WTC11 (cell line): ENCODE measurements at regions not wholly inside any gene's neighbourhood (a gene's known extent, or its start where the extent isn't known, plus 50 kb on each side); places are given as distances from the start of the nearest gene placed in this dataset.

Source experiments
- ATAC-seq: fragments of 200-7000 bp; cut with Tn5 transposase; 2 replicates; pipeline ENCODE4 v1.10.0; 2021; ENCODE audit warnings: mild to moderate bottlenecking, moderate library complexity
- CTCF ChIA-PET: fragments of 300-600 bp; sonication (Branson Sonifier 250); formaldehyde crosslinking; loops from one replicate; lab custom pipeline; 2021; ENCODE audit warnings: antibody characterized with exemption; lab: Charles Lee
- POLR2A ChIA-PET: fragments of 350-600 bp; sonication (Branson Sonifier 250); formaldehyde crosslinking; loops from one replicate; lab custom pipeline; 2021; ENCODE audit warnings: antibody characterized with exemption; lab: Charles Lee
- DNase-seq: peaks from one replicate; pipeline ENCODE4 v3.0.0; 2021; ENCODE audit warnings: low spot score
- H3K27ac Mint-ChIP-seq: 2 replicates; pipeline ENCODE4 v1.8.0; 2021; ENCODE audit warnings: mixed read lengths
- H3K27me3 Mint-ChIP-seq: 2 replicates; pipeline ENCODE4 v1.8.0; 2021; ENCODE audit warnings: low read depth, mild to moderate bottlenecking, moderate library complexity, mixed read lengths
- H3K36me3 Mint-ChIP-seq: 2 replicates; pipeline ENCODE4 v1.8.0; 2021; ENCODE audit warnings: mixed read lengths
- H3K4me1 Mint-ChIP-seq: 2 replicates; pipeline ENCODE4 v1.8.0; 2022; ENCODE audit warnings: mixed read lengths
- H3K4me3 Mint-ChIP-seq: 2 replicates; pipeline ENCODE4 v1.8.0; 2021; ENCODE audit warnings: mild to moderate bottlenecking, moderate library complexity, mixed read lengths
- H3K9me3 Mint-ChIP-seq: 2 replicates; pipeline ENCODE4 v1.8.0; 2021; ENCODE audit warnings: mixed read lengths
- ATF2 ChIP-seq: sonication (generic); formaldehyde crosslinking; IDR thresholded peaks from 2 replicates; pipeline ENCODE4 v1.8.1; 2022; ENCODE audit warnings: low read depth, missing genetic modification reagents, borderline replicate concordance
- ATF3 ChIP-seq: sonication (generic); formaldehyde crosslinking; conservative IDR thresholded peaks from 2 replicates; pipeline ENCODE4 v1.8.1; 2022; ENCODE audit warnings: mild to moderate bottlenecking, missing genetic modification reagents
- CDX4 ChIP-seq: fragments of 250-450 bp; sonication (Bioruptor Pico); IDR thresholded peaks from 2 replicates; pipeline ENCODE4 v1.9.0; 2021; ENCODE audit warnings: moderate library complexity, mild to moderate bottlenecking, inconsistent platforms, borderline replicate concordance
- E2F5 ChIP-seq: sonication (generic); formaldehyde crosslinking; IDR thresholded peaks from 2 replicates; pipeline ENCODE4 v1.8.1; 2022; ENCODE audit warnings: mild to moderate bottlenecking, moderate library complexity, missing genetic modification reagents
- EMX1 ChIP-seq: fragments of 250-450 bp; sonication (Bioruptor Pico); IDR thresholded peaks from 2 replicates; pipeline ENCODE4 v1.8.0; 2021; ENCODE audit warnings: mild to moderate bottlenecking
- ERG ChIP-seq: fragments of 250-450 bp; sonication (Bioruptor Pico); IDR thresholded peaks from 2 replicates; pipeline ENCODE4 v1.8.0; 2021; ENCODE audit warnings: mild to moderate bottlenecking
- GRHL2 ChIP-seq: fragments of 250-450 bp; sonication (Bioruptor Pico); IDR thresholded peaks from 2 replicates; pipeline ENCODE4 v1.8.0; 2022; ENCODE audit warnings: mild to moderate bottlenecking, moderate library complexity; ENCODE audit not compliant: insufficient replicate concordance, severe bottlenecking
- NFATC4 ChIP-seq: fragments of 250-450 bp; sonication (Bioruptor Pico); IDR thresholded peaks from 2 replicates; pipeline ENCODE4 v1.9.0; 2021; ENCODE audit warnings: mild to moderate bottlenecking
- SMAD4 ChIP-seq: sonication (generic); formaldehyde crosslinking; IDR thresholded peaks from 2 replicates; pipeline ENCODE4 v1.8.0; 2022; ENCODE audit warnings: mild to moderate bottlenecking, missing genetic modification reagents
- TEAD4 ChIP-seq: sonication (generic); formaldehyde crosslinking; IDR thresholded peaks from 2 replicates; pipeline ENCODE4 v1.8.0; 2022; ENCODE audit warnings: mild to moderate bottlenecking, missing genetic modification reagents
- ZNF138 ChIP-seq: sonication (generic); formaldehyde crosslinking; conservative IDR thresholded peaks from 2 replicates; pipeline ENCODE4 v1.8.1; 2022; ENCODE audit warnings: mild to moderate bottlenecking, moderate library complexity, missing genetic modification reagents
- ZNF263 ChIP-seq: sonication (generic); formaldehyde crosslinking; IDR thresholded peaks from 2 replicates; pipeline ENCODE4 v1.8.1; 2022; ENCODE audit warnings: low read depth, mild to moderate bottlenecking, moderate library complexity, missing genetic modification reagents
- ZNF396 ChIP-seq: fragments of 250-450 bp; sonication (Bioruptor Pico); IDR thresholded peaks from 2 replicates; pipeline ENCODE4 v1.8.0; 2021; ENCODE audit warnings: mild to moderate bottlenecking, moderate library complexity, borderline replicate concordance
- ZNF423 ChIP-seq: fragments of 250-450 bp; sonication (Bioruptor Pico); IDR thresholded peaks from 2 replicates; pipeline ENCODE4 v2.1.2; 2022; ENCODE audit warnings: mild to moderate bottlenecking, moderate library complexity
- TF ChIP-seq, protein P1 (sequence below): sonication (generic); formaldehyde crosslinking; IDR thresholded peaks from 2 replicates; pipeline ENCODE4 v1.8.0; 2022; ENCODE audit warnings: mild to moderate bottlenecking, missing genetic modification reagents
- TF ChIP-seq, protein P2 (sequence below): sonication (generic); formaldehyde crosslinking; IDR thresholded peaks from 2 replicates; pipeline ENCODE4 v1.8.0; 2023; ENCODE audit warnings: missing genetic modification reagents, mild to moderate bottlenecking, borderline replicate concordance

DNA sequence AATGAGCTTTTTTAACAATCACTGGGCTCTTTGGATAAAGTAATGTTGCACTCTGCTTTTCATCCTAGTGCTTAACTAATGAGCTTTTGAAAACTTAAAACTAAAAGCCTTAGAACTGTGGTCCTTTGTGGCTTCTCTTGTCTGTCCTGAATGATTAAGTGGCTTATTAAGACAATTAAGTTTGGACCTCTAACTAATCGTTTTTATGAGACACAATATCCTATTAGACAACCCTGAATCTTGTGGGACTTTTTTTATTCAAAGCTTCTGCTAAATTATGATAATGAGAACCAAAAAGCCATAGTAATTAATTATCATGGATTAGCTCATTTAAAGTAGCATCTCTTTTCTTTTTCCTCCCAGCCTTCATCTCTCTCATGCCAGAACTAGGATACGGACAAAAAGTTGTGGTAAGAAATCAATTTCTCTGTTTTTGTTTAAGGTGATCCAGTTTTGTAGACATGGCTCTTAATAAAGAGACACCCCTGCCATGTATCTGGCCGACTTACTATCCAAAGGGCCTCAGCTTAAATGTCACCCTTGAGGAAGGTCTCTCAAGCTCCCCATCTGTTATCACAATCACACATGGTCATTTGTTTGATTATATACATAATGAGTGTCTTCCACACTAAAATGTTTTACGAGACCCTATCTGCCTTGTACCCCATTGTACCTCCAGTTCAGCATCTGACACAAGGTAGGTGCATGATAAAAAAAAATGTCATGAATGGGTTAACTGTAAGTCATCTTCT, 384.4 kb upstream of the IRAK1BP1 start:
- DNase-seq (no peak), ATAC-seq (no peak)
- Mint-ChIP-seq H3K4me3 (no peak overlapping the region), H3K9me3 (peaks cover 9% of the 10 kb centered on the region), H3K36me3 (no peaks in the 10 kb centered on the region), H3K4me1 (no peaks in the 10 kb centered on the region), H3K27ac (no peak overlapping the region), H3K27me3 (no peaks in the 10 kb centered on the region)
- TF ChIP-seq ZNF423 (CRISPR knock-in tag) (no peak), EMX1 (CRISPR knock-in tag) (no peak), ATF2 (CRISPR knock-in tag) (no peak), E2F5 (CRISPR knock-in tag) (no peak)
- POLR2A ChIA-PET, result no interaction called here
- CTCF ChIA-PET, result no interaction called here

DNA sequence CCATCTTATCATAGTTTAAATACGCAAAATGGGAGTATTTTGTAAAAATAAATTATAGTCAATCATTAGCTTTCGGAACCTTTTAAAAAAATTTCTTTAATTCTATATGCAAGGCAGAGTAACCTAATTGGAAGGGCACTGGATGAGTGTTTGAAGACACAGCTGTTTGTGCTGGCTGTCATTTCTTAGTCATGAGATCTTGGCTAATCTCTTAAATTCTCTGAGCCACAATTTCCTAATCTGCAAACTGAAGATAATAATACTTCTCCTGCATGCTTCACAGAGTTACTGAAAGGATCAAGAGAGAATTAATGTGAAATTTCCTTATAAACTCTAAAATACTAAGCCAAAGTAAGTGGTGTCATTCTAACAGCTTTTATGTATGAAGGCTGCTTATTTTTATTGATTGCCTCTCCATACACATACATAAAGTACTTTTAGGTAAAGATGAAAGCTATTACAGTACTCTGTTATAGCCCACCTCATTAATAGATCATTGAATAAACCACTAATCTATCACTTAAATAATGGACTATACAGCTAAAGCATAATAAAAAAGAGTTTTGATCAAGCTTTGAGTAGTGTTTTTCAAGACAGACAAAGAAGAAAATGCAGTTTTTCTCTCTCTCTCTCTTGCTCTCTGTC, 383.7 kb upstream of the IRAK1BP1 start:
- Mint-ChIP-seq H3K27me3 (no peaks in the 10 kb centered on the region), H3K9me3 (peaks cover 3% of the 10 kb centered on the region), H3K4me3 (no peak overlapping the region), H3K4me1 (no peaks in the 10 kb centered on the region), H3K36me3 (no peaks in the 10 kb centered on the region), H3K27ac (no peak overlapping the region)
- POLR2A ChIA-PET, result no interaction called here
- DNase-seq (no peak), ATAC-seq (no peak)
- CTCF ChIA-PET, result no interaction called here
- TF ChIP-seq ATF3 (CRISPR knock-in tag), result no peak
- TF ChIP-seq GRHL2 (CRISPR knock-in tag), result no peak
- no peak for TF ChIP-seq ZNF396 (CRISPR knock-in tag)
- TF ChIP-seq SMAD4 (CRISPR knock-in tag), result no peak
- no peak for TF ChIP-seq TEAD4 (CRISPR knock-in tag)
- TF ChIP-seq NFATC4 (CRISPR knock-in tag), result no peak
- TF ChIP-seq, protein P1, sequence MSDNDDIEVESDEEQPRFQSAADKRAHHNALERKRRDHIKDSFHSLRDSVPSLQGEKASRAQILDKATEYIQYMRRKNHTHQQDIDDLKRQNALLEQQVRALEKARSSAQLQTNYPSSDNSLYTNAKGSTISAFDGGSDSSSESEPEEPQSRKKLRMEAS, result no peak
- no peak for TF ChIP-seq ZNF263
- no peak for TF ChIP-seq ZNF138 (CRISPR knock-in tag)
- TF ChIP-seq, protein P2, sequence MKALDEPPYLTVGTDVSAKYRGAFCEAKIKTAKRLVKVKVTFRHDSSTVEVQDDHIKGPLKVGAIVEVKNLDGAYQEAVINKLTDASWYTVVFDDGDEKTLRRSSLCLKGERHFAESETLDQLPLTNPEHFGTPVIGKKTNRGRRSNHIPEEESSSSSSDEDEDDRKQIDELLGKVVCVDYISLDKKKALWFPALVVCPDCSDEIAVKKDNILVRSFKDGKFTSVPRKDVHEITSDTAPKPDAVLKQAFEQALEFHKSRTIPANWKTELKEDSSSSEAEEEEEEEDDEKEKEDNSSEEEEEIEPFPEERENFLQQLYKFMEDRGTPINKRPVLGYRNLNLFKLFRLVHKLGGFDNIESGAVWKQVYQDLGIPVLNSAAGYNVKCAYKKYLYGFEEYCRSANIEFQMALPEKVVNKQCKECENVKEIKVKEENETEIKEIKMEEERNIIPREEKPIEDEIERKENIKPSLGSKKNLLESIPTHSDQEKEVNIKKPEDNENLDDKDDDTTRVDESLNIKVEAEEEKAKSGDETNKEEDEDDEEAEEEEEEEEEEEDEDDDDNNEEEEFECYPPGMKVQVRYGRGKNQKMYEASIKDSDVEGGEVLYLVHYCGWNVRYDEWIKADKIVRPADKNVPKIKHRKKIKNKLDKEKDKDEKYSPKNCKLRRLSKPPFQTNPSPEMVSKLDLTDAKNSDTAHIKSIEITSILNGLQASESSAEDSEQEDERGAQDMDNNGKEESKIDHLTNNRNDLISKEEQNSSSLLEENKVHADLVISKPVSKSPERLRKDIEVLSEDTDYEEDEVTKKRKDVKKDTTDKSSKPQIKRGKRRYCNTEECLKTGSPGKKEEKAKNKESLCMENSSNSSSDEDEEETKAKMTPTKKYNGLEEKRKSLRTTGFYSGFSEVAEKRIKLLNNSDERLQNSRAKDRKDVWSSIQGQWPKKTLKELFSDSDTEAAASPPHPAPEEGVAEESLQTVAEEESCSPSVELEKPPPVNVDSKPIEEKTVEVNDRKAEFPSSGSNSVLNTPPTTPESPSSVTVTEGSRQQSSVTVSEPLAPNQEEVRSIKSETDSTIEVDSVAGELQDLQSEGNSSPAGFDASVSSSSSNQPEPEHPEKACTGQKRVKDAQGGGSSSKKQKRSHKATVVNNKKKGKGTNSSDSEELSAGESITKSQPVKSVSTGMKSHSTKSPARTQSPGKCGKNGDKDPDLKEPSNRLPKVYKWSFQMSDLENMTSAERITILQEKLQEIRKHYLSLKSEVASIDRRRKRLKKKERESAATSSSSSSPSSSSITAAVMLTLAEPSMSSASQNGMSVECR (CRISPR knock-in tag), result no peak
- TF ChIP-seq ERG (CRISPR knock-in tag), result no peak
- no peak for TF ChIP-seq CDX4 (CRISPR knock-in tag)
